GM12873 (cell line): ENCODE measurements at regions not wholly inside any gene's neighbourhood (a gene's known extent, or its start where the extent isn't known, plus 50 kb on each side); places are given as distances from the start of the nearest gene placed in this dataset.

ENCODE experiments used
- TF ChIP-seq, protein P1 (sequence below): IDR thresholded peaks from 2 replicates; pipeline ENCODE4 v1.5.1; 2012; ENCODE audit warnings: low read depth, mild to moderate bottlenecking, moderate library complexity, low read length, control low read depth; ENCODE audit not compliant: insufficient read depth; ENCODE audit errors: missing control alignments

DNA sequence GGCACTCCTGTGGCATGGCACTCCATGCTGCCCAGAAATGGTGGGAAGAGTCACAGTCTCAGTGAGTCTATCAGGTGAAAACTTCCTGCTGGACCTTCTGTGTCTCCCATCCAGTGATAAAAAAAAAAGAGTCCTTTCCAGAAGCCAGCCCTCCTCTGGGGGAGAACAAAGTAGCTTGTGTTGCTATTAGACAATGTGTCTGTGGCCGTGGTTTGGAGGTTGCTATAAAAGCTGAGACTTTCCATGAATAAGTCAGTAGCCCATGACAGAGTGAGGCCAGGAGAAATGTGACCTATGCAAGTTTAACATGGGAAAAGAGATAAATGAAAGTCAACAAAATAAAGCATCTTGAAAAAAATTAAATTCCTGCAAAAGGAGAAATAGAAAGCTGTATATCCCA lies 250.7 kb upstream of the MON1B start:
- TF ChIP-seq, protein P1, sequence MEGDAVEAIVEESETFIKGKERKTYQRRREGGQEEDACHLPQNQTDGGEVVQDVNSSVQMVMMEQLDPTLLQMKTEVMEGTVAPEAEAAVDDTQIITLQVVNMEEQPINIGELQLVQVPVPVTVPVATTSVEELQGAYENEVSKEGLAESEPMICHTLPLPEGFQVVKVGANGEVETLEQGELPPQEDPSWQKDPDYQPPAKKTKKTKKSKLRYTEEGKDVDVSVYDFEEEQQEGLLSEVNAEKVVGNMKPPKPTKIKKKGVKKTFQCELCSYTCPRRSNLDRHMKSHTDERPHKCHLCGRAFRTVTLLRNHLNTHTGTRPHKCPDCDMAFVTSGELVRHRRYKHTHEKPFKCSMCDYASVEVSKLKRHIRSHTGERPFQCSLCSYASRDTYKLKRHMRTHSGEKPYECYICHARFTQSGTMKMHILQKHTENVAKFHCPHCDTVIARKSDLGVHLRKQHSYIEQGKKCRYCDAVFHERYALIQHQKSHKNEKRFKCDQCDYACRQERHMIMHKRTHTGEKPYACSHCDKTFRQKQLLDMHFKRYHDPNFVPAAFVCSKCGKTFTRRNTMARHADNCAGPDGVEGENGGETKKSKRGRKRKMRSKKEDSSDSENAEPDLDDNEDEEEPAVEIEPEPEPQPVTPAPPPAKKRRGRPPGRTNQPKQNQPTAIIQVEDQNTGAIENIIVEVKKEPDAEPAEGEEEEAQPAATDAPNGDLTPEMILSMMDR: no peak

DNA sequence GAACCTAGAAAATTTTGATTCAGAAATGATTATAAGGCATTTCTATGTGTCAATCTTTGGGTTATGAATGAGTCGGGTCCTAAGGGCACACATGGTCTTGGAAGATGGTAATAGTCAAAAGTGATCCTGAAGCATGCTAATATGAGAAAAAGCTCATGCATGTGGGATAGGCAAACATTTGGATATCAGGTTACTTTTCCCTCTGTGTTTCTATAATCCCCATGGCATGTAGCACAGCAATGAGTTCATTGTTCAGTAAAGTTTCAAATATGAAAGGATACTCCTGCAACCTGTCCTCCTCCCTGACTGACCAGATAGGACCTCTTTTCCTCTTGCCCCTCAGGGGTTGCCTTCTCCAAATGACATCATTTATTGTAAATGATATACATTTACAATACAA lies 249.9 kb upstream of the MON1B start:
- TF ChIP-seq, protein P1: no peak

DNA sequence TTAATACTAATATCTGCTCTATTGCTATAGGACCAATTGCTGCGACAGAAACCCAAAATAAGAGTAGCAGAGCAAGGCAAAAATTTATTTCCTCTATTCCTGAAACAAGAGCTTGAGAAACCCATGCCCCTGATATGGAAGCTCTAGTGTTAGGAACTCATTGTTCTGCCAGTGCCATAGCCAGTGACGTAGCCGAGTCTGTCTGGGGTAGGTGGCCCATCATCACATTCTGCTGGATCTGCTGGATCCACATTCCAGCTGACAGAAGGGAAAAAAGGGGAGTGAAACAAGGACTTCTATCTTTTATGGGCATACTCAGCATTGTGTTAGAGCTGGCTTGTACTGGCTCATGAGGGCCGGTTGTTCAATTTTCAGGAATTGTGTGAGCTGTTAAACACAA lies 248.9 kb upstream of the MON1B start:
- TF ChIP-seq, protein P1: no peak

DNA sequence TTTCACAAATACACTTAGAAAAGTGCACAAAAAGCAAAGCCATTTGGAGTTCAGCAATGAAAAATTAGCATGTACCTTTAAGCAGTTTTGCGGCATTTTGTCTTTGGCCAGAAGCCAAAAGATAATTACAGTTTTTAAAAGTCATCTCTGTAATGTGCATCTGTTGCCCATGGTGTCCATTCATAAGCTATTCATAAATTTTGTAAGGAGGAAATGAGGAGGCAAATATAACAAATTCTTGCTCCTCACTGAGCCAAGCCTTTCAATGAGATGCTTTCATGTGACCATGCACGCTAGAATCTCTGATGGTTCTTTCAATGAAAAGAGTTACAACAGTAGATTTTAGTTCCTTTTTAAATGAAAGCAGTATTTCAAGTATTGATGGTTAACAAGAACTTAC lies 247.1 kb upstream of the MON1B start:
- TF ChIP-seq, protein P1: no peak

DNA sequence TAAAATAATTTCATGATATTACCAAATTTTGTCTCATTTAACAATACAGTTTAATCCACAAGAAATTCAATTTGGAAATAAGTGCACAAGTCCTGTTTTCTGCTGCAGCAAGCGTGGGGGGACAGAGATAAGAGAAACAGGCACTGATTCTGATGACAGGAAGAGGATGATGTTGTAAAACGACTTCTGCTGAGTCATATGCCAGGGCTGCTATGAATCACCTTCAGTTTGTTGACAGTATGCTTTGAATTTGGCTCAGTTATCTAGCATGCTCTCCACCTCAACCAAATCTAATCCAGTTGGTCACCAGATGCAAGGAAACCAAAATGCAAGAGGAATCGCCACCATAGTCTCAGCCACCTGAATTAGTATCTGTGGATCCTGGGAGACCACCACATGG lies 244.1 kb upstream of the MON1B start:
- TF ChIP-seq, protein P1: no peak

DNA sequence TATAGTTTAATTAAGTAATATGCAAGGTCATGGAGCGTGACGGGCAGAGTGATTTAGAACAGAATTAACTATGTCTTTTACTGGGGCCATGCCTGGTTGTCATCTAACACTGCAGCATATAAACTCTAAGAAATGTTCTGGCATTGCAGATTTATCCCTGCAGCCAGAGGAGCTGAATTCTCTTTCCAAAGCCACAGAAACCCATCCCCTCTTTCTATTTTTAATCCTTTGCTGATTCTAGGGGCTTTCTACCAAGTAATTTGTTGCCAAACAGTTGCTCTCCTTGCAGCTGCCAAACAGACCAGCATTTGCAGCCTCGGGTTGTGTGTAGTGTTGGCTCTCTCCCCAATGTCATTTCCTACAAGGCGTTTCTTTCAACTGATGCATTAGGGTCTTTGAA lies 243.2 kb upstream of the MON1B start:
- TF ChIP-seq, protein P1: no peak

DNA sequence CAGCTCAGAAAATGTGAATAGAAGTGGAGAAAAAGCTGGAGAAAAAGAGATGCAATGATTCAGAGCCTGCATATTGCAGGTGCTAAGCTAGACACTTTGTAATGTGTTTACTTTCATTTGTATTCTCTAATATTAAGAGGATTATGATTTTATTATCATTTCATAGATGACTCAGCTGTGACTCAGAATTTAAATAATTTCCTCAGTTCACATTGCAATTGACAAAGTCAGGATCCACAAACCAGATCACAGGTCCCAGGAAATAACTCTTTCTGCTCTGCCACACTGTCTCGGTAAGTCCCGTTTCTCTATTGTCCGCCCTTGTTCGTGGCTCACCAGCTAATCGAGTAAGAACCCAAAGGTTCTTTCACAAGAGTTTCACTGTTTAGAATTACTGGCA lies 235.4 kb upstream of the MON1B start:
- TF ChIP-seq, protein P1: no peak

DNA sequence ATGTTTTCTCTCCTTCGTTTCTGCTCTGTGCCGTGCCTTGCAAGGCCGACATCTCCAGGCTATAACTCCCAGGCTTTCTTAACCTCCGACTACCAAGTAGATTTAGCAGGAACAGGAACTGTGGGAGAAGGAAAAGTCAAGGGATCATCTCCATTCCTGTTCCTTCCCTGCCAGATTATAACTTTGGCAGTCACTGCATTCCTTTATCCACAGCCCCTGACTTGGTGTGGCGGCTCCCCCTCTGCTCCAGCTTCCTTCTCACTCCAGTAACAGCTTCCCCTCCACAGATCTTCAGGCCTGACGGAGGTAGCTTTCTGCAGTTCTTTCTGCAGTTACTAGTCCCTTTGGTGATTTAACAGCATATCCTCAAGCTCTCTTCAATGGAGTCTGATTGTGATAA lies 234.6 kb upstream of the MON1B start:
- TF ChIP-seq, protein P1: no peak
